Aorta (tissue), 2 donors: ENCODE measurements at regions not wholly inside any gene's neighbourhood (a gene's known extent, or its start where the extent isn't known, plus 50 kb on each side); places are given as distances from the start of the nearest gene placed in this dataset.

Experiments
- microRNA-seq, 2 donors: library from miRNA; unstranded; fragments of <30 nt; microRNA quantifications; one replicate each; pipeline ENCODE4 v1.2.0, GENCODE V29; 2020
- donor health status: DM: no; HTN: no; CAD: no.
- donor health status: DM: yes; HTN: yes; CAD: no.

Small RNA genes in the stretch of these regions (microRNA-seq; reads per million reads assigned to microRNA genes)
- gene MIR5093, result 0 reads per million in 2 donors
